ENCODE measurements at regions not wholly inside any gene's neighbourhood (a gene's known extent, or its start where the extent isn't known, plus 50 kb on each side); places are given as distances from the start of the nearest gene placed in this dataset.

DNA sequence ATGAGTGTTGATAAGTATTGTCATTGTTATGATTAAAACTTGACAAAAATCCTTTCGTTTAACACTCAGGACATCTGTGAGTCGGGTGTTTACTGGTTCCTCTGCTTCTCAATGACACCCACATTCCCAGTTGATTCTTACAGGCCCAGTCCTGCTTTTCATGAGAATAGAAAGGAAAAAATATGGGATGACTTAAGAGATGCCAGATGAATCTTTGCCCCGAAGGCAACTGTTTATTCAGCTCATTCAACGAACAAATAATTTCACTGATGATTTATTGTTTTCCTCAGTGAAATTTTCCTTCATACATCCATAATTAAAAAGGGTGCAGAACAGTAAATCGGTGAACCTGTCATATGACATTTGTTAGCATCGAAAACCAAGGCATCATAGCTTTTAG, 452.4 kb upstream of the WWC1 start:
- TF ChIP-seq EZH2 (IDR thresholded peaks at IDR 0.05; ENCODE audit: insufficient read depth, poor library complexity, severe bottlenecking) (no peak), EZH2phosphoT487 (IDR thresholded peaks at IDR 0.05; ENCODE audit: insufficient read depth, low read depth) (no peak)
